ENCODE measurements at regions not wholly inside any gene's neighbourhood (a gene's known extent, or its start where the extent isn't known, plus 50 kb on each side); places are given as distances from the start of the nearest gene placed in this dataset.
"Not testable (repeated sequence)": the region's sequence is repeated elsewhere in the genome, so short reads cannot be mapped to it uniquely, and the experiment has no call there.

DNA sequence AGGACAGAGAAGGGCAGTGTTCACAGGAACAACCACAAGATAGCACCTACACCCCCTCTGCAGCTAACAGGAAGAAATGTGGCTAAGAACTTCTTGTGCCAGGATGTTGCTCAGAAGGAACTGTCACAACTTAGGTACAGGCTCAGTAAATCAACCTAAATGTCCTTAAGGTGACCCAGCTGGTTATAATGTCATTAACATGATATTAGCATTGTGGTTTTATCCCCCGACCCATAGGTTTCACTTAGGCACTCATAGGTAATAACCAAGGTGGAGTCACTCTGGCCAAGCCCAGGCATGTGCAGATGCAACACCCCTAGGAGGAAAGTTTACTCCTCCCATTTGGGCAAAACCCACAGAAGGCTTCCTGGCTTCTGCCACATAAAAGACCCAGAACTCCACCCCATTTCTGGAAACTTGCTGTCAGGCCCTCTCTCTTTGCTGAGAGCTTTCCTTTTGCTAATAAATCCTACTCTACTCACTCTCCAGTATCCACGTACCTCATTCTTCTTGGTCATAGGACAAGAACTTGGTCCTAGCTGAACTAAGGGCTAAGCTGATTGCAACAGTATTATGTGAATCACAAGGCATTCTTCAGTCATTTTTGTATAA, 951.3 kb downstream of the SLITRK5 start:
- peak in 3 of 6 experiments; percentile 17 to 26 (median 26) for DNase-seq

DNA sequence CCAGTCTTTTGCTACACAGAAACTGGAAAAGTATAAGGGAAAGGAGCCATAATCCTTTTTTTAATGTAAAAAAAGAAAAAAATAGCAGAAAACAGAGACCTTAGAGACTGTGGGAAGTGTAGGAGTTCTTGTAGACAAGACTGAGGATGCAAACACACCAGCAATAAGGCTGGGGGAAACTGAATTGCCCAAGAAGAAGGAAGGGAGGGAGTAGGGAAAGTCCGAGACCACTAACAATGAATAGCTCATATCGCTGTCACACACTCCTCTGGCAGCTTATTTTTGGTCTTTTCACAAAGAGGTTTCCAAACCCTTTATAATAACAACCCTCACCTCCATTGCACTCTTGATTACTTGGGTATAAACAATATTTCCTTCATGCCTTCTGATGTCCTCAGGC, 952.0 kb downstream of the SLITRK5 start:
- DNase-seq: no peak

DNA sequence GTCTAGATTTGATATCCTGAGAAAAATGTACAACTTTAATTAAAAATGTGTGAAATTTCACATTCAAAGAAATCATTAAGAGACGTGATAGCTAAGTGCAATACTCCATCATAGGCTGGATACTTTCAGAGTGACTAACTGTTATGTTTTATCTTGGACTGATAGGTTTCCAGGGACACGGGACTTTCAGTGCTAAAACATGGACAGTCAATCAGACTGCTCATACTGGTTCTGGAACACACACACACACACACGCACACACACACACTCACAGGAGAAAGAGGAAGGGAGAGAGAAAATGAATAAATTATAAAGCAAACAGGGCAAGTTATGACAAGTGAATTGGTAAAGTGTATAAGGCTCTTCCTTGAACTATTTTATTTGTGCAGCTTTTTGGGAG, 955.9 kb downstream of the SLITRK5 start:
- no peak for DNase-seq

DNA sequence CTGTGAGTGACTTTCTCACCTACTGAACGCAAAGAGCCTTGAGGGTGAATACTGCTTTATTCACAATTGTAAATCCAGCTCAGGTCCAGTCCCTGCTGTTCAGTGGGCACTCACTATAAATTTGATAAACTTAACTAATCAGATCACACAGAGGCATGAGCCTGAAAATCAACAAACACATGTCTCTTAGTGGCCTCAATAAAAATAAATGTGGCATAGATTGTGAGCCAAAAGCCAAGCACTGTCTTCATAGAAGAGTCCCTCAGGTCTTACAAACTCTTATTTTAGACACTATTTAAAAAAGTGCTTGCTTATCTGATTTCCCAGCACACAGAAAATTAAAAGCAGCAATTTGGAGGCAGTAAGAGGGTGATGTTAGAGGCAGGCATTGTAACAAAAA, 957.7 kb downstream of the SLITRK5 start:
- DNase-seq: no peak

DNA sequence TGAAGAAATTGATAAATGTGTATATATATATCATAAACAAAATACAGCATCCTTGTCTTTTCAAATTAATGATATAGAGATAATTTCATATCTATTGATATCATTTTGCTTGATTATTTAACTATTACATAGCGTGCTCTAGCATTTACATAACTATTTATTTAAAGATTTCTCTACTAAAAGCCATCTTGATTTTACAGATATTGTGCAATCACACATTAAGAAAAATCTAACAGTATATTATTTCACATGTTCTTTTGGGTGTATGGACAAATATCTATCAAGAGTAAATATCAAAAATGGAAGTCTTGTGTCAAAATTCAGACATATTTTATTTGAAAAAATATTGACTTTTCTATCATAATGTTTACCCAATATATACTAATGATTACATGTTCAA, 966.8 kb downstream of the SLITRK5 start:
- DNase-seq: no peak

DNA sequence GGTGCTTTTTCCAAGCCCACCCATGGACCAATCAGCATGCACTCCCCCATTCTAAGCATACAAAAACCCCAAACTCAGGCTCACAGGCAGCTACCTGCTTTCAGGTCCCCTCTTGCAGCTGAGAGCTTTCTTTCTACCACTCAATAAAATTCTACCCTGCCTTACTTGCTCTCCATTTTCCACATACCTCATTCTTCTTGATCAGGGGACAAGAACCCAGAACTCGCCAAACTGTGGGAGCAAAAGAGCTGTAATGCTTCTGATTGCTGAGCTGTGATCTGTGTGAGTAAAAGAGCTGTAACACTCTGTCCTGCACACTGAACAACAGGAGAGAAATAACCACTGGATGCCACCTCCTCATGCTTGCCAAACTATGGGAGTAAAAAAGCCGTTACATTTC, 972.1 kb downstream of the SLITRK5 start:
- DNase-seq: no peak

DNA sequence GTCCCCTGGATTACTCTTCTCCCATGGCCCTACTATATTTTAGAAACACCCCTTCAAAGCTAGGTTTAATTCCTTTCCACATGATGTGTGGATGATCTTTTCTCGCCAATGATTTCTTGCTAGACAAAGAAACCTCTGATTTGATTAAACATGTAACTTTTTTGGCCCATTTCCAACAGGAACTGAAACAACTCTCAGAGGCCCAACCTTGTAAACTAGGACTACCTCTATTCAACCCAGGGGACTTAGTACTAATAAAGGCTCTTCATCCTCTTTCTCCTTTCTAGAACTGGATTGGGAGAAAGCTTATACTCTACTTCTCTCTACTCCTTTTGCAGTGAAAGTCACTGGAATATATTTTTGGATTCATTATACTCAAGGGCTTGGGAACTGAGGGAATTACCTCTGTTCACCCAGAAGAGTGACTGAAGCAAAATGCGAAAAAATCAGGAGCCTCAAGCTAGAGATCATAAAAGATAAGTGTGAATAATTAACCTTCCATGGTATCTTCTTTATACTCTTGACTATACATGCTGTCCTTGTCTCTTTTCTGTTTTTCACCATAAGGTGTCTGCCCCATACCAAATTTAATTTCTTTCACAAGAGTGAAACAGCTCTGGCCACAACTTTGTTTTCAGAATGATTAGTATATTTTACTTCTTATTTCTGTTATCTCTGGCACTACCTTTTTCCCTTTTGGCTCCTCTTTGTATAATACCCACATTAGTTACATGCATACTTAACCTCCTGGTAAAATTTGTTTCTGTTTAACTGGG, 977.6 kb downstream of the SLITRK5 start:
- DNase-seq: no peak

DNA sequence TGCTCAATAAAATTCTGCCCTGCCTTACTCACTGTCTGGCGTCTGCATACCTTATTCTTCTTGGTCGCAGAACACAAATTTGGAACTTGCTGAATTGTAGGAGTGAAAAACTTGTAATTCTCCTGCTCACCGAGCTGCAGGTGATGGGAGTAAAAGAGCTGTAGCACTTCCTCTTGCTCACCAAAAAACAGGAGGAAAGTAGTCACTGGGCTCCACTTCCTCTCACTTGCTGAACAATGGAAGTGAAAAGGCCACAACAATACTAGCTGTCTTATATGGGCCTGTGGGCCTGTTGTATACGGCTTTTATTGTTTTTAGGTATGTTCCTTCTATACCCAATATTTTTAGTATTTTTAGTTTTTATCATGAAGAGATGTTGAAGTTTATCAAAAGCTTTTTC, 978.7 kb downstream of the SLITRK5 start:
- DNase-seq: peak in 1 of 6 experiments; percentile 1

DNA sequence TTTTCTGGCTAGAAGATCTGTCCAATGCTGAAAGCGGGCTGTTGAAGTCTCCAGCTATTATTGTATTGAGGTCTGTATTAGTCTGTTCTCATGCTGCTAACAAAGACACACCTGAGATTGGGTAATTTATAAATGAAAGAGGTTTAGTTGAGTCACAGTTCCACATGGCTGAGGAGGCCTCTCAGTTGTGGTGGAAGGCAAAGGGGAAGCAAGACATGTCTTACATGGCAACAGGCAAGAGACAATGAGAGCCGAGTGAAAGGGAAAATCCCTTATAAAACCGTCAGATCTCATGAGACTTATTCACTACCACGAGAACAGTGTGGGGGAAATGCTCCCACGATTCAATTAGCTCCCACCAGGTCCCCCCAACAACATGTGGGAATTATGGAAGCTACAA, 980.4 kb downstream of the SLITRK5 start:
- no peak for DNase-seq

DNA sequence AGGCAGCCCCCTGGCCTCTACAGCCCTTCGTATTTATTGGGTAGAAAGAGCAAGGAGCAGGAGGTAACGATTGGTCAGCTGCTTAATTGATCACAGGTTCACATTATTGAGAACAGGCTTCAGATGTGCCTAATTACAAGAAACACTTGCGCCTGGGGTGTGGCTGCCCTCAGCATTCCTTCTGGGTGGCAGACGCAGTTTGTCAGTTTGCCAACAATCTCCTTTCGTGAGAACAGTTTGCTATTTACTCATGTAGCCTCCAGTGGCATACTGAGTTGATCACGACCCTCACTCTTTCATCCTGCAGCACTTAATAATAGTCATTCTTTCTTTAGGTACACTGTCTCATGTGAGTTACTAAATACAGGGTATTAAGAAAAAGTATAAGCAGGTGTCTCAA, 985.6 kb downstream of the SLITRK5 start:
- no peak for DNase-seq

DNA sequence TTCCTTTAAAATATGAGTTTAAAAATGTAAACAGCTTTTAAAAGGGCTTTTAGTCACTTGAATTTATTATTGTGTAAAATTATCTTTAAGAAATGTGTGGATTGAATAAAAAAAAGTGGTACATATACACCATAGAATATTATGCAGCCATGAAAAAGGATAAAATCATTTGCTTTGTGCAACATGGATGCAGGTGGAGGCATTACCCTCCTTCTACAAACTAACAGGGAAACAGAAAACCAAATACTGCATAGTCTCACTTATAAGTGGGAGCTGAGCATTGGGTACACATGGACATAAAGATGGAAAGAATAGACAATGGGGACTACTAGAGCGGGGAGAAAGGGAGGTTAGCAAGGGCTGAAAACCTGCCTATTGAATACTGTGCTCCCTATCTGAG, 999.3 kb downstream of the SLITRK5 start:
- DNase-seq: no peak

DNA sequence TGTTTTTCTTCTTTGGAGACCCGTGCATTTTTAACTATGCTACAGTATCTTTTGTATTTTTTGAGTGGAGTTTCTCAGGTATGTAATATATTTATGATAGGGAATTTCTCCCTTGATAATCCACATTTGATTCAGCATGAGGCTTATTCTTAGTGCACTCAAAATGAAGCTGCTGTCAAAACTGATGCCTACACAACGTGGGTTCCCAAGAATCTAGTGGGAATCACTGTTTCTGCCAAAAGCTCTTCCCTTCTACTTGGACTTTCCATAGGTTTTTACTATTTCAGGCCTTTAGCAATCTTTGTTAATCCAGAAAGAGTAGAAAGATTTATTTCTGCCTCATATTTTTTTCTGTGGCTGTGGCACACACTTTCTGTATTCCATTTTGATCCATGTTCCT, 1003.7 kb downstream of the SLITRK5 start:
- no peak for DNase-seq

DNA sequence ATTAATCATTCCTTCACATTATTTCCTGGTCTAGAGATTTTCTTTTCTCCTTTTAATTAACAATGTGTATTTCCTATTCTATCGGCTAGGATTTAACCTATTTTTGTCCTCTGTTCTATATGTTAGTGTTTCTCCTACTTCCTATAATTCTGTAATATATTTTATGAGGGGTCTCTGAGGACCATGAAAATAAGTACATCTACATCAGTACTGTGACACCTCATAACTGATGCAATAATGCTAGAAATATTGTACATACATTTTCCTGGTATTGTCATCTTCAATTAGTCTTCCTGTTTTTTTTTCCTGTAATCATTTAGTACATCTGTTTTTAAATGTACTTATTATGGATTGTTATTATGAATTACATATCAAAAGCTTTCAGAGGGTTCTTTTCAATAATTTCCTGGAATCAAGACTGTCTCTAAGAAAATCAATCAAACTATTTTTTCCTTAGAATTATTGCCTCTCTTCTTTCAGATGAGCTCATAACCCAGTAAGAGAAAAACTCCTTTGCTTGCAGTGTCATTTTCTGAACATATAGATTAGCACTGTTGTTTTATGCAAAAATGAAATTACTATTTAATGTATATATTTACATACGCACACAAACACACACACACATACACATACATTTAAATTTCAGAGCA, 1004.3 kb downstream of the SLITRK5 start:
- no peak for DNase-seq

DNA sequence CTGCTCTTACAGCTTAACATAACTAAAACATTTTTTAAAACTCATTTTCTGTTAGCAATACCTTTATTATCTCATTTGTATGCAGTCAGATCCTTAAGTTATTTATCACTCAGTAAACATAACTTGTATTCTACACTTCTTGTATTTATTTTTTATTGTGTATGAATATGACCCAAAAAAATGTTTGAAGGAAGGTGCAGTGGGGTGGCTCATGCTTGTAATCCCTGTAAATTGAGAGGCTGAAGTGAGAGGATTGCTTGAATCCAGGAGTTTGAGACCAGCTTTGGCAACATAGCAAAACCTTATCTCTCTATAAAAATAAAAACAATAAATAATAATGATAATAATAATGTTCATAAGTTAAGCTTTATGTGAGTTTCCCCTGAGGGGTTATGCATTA, 1004.8 kb downstream of the SLITRK5 start:
- no peak for DNase-seq

DNA sequence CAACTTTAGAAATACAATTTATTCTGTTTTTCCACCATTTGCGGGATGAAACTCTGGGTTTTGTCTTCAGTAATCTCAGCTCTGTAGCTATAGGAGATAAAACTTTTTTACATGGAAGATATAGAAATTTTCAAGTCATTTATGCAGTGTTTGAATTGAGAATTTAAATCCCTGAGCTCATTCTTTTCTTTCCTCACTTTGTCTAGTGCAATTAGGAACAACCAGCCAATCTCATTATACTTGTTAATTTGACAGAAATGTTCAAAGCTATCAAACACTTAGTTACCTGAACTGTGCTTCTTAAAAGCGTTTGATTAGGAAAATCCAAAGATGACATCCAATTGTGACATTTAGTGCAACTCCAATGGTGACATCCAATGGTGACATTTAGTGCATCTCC, 1014.3 kb downstream of the SLITRK5 start:
- DNase-seq: no peak

DNA sequence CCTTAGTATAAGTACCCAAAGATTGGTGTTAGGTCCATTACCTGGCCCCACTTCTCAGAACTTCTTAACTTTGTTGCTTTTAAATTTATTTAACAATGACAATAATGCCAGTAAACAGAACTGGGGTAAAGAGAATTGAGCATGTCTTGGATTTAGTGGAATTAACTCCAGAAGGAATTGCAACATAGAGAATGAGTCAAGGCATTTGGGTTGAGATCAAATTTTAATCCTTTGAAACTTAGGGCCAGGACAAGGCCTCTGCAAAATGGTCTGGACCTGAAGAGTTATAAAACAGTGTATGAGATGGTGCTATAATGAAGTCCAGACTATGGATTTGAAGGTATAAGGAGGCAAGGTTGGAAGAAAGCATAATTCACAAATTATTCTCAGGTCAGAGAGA, 1030.4 kb downstream of the SLITRK5 start:
- DNase-seq: no peak

DNA sequence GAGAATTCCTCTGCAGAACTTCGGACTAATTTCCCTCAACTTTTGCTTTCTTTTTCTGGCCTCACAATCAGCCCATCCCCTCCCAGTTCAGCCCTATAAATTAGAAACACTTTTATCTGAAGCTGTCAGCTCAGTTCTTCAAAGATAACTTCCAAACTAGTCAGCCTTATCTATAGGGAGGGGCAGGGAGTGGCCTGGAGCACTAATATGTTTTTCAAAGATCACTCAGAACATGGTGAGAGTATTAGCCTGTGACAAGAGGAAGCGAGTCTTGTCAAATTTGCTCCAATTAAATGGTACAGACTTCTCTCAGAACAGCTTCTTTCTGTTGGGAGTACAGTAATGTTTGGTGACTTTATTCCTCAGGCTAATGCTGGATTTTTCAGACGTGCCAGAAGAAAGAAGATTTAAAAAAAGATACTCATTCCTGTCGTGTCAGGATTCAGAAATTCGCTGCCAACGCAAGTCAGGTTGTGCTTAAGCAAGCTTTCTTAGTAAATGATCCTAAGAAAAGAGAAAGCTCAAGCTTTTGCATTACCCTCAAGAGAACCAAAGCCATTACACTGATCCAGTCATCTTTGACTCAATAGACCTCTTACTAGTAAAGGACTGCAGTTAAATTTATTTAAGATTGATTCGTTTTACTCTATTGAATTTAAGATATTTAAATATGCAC, 1033.6 kb downstream of the SLITRK5 start:
- no peak for DNase-seq

DNA sequence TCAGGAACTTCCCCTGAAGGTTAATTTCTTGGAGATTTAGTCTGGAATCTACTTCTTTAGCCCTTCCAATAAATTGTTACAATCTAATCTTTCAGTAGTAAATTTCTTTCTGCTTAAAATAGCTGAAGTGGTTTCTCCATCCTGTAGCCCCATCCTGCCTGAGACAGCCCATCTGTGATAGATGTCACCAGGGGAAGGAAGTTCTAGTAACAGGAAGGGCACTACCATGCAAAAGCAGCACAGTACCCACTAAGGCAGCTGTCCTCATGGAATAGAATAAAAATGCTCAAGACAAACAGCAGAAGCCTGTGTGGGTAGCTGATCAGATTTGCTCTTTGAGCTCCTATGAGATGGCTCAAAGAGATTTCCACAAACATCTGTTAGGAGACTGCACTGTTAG, 1036.5 kb downstream of the SLITRK5 start:
- no peak for DNase-seq

DNA sequence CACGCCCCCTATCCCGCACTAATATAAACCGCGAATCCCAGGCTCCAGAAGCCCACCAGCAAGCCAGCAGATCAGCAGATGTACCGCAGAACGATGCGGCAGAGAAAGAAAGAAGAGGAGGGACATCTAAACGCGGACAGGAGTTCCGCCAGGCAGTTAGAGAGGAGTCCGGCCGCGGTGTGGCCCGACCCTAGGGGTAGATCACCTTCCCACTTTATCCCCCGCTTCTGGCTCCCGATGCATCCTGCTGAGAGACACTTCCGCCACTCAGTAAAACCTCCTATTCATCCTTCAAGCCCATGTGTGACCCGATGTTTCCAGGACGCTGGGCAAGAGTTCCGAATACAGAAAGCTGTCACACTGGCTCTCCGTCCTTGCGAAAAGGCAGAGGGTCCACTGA, 1046.8 kb downstream of the SLITRK5 start:
- no peak for DNase-seq

DNA sequence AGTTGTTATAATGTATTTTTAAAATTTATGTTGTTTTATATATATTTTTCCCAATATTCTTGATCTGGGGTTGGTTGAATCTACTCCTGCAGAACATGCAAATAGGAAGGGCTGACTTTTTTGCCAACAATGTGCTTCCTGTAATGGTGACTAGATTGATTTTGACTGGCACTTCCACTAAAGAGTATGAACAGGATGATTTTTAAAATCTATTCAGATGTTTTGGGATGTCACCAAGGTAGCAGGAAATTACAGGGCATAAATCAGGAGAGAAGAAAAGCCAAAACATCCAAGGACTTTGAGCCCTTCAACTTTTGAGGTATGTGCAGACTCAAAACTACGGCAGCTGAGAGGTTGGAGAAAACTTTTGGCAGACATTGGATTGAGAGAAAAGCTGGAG, 1047.6 kb downstream of the SLITRK5 start:
- no peak for DNase-seq

DNA sequence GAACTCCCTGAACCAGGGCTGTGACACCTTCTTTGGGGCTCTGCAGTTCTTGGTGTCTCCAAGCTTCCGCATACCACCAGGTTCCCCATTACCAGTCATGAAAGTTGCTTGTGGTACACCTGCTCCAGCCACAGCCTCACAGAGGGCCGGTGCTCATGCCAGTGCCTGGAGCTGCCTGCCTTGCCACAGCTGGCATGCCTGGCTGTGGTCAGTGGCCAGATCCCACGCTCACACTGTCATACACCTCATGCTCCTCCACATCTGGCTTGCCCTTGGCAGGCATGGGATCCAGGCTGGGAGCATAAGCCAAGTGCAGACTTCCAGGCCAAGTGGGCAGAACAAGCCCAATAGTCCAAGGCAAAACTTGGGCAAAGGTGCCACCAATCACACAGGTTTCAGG, 1054.9 kb downstream of the SLITRK5 start:
- DNase-seq: no peak

DNA sequence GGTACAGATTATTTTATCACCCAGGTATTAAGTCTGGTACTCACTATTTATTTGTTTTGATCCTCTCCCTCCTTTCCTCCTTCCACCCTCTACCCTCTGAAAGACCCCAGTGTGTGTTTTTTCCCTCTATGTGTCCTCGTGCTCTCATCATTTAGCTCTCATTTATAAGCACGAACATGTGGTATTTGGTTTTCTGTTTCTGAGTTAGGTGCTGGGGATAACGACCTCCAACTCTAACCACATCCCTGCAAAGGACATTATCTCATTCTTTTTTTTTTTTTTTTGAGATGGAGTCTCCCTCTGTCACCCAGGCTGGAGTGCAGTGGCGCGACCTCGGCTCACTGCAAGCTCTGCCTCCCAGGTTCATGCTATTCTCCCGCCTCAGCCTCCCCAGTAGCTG, 1056.1 kb downstream of the SLITRK5 start:
- DNase-seq: not testable (repeated sequence)

DNA sequence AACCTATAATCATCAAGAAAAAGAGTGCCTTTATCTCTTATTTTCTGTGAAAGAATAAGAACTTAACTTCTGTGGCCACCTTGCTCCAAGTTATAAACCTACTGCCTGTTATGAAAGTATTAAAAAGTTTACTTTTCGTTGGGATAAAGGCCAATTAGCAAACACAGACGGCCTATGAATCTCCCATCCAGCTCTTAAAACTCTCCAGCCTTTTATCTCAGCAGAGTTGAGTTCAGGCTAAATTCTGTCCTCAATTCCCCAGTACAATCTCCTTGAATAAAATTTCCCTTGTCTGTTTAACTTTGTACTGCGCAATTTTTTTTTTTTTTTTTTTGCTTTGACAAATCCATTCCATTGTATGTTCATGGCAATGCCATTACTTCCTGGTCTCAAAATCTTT, 1058.4 kb downstream of the SLITRK5 start:
- DNase-seq: no peak

DNA sequence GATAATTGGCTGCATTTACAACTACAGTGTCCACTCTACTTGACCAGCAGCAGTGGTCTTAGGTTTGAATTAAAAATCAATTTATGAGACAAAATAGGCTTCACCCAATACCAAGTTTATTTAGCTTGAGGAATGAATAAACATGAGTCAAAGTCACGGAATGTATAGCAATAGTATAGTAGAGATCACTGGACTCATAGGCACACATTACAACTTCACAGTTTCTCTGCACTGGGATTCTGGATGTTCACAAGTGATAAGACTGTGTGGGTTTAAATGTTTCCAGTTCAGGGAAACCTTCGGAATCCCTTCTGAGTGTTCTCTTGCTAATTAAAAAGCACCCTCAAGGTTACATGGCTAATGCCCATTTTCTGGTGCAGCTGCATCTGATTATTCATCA, 1064.9 kb downstream of the SLITRK5 start:
- DNase-seq: no peak

All from stimulated activated naive CD4-positive, alpha-beta T cell (primary cell).